ENCODE measurements at regions not wholly inside any gene's neighbourhood (a gene's known extent, or its start where the extent isn't known, plus 50 kb on each side); places are given as distances from the start of the nearest gene placed in this dataset.
A peak's percentile ranks its signal among the peaks of the same experiment; 100 is the strongest.
"Not testable (repeated sequence)": the region's sequence is repeated elsewhere in the genome, so short reads cannot be mapped to it uniquely, and the experiment has no call there.

DNA sequence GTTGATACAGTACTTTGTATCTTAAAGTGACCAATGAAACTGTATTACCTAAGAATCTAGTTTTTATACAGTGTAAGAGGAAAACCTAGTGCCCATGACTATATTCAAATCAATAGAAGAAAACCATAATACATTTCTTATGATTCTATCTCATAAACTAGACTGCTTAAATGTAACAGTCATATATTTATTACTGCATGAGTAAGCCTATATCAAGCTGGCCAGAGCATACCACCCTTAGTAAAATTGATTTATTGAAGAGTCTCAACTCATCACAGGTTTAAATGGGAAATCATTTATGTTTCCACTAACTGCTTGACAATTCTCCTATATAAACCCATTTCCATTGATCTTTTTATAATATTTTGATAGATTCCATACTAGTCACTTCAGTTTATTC, 1059.2 kb upstream of the LRRTM1 start:
- H3K9ac ChIP-seq (ENCODE audit: low read length in 3 of 3), result no peak overlapping the region
- H3K27ac ChIP-seq (ENCODE audit: low read depth in 2 of 2, low read length in 2 of 2), result no peak overlapping the region
- TF ChIP-seq, protein P1, sequence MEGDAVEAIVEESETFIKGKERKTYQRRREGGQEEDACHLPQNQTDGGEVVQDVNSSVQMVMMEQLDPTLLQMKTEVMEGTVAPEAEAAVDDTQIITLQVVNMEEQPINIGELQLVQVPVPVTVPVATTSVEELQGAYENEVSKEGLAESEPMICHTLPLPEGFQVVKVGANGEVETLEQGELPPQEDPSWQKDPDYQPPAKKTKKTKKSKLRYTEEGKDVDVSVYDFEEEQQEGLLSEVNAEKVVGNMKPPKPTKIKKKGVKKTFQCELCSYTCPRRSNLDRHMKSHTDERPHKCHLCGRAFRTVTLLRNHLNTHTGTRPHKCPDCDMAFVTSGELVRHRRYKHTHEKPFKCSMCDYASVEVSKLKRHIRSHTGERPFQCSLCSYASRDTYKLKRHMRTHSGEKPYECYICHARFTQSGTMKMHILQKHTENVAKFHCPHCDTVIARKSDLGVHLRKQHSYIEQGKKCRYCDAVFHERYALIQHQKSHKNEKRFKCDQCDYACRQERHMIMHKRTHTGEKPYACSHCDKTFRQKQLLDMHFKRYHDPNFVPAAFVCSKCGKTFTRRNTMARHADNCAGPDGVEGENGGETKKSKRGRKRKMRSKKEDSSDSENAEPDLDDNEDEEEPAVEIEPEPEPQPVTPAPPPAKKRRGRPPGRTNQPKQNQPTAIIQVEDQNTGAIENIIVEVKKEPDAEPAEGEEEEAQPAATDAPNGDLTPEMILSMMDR (IDR thresholded peaks at IDR 0.05; ENCODE audit: borderline replicate concordance, extremely low read depth, insufficient read depth), result no peak
- DNase-seq (no peak), FAIRE-seq (no peak)
- intact Hi-C loops (cut with DNase I), result no loop called here
- H3K9me3 ChIP-seq (ENCODE audit: control insufficient read depth in 2 of 3, insufficient read depth in 1 of 3, low read length in 3 of 3), result no peaks in the 10 kb centered on the region
- no peaks in the 10 kb centered on the region for H3K27me3 ChIP-seq (ENCODE audit: control insufficient read depth, insufficient read depth, low read length)
- H3K4me1 ChIP-seq (ENCODE audit: control insufficient read depth in 2 of 3, insufficient read depth in 2 of 3, low read depth in 1 of 3, low read length in 3 of 3), result no peaks in the 10 kb centered on the region
- H3K4me3 ChIP-seq (ENCODE audit: low read length in 3 of 3), result no peak overlapping the region
- no peaks in the 10 kb centered on the region for H3K36me3 ChIP-seq (ENCODE audit: control insufficient read depth in 2 of 3, insufficient read depth in 3 of 3, low read length in 3 of 3)

DNA sequence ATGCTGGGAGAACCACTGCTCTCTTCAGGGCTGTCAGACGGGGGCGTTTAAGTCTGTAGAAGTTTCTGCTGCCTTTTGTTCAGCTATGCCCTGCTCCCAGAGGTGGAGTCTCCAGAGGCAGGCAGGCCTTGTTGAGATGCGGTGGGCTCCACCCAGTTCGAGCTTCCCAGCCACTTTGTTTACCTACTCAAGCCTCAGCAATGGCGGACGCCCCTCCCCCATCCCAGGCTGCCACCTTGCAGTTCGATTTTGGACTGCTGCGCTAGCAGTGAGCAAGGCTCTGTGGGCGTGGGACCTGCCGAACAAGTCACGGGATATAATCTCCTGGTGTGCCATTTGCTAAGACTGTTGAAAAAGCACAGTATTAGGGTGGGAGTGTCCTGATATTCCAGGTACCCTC, 1057.9 kb upstream of the LRRTM1 start:
- H3K9me3 ChIP-seq (ENCODE audit: control insufficient read depth in 2 of 3, insufficient read depth in 1 of 3, low read length in 3 of 3); H3K4me1 ChIP-seq (ENCODE audit: control insufficient read depth in 2 of 3, insufficient read depth in 2 of 3, low read depth in 1 of 3, low read length in 3 of 3); intact Hi-C loops (cut with DNase I); H3K4me3 ChIP-seq (ENCODE audit: low read length in 3 of 3); H3K27ac ChIP-seq (ENCODE audit: low read depth in 2 of 2, low read length in 2 of 2); H3K27me3 ChIP-seq (ENCODE audit: control insufficient read depth, insufficient read depth, low read length); FAIRE-seq; H3K9ac ChIP-seq (ENCODE audit: low read length in 3 of 3); H3K36me3 ChIP-seq (ENCODE audit: control insufficient read depth in 2 of 3, insufficient read depth in 3 of 3, low read length in 3 of 3): not testable (repeated sequence)
- DNase-seq, result peak in 1 of 5 donors; percentile 54

DNA sequence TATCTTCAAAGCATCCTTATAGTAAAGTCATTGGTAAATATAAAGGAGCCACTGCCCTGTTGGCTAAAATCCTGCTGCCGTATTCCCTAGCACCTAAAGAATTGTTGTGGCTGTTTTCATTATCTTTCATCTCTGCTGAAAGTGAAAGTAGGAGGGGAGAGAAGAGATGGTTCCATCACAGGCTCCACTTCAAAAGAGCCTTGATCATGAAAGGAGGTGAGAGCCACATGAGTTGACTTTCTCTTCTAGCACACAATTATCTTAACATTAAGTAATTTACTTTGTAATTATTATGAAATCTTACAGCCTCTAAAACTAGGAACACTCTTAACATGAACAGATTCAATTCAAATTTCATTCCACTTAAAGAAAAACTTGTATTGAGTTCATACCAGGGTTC, 1050.9 kb upstream of the LRRTM1 start:
- no peak overlapping the region for H3K27ac ChIP-seq (ENCODE audit: low read depth in 2 of 2, low read length in 2 of 2)
- TF ChIP-seq, protein P1 (IDR thresholded peaks at IDR 0.05; ENCODE audit: borderline replicate concordance, extremely low read depth, insufficient read depth), result no peak
- intact Hi-C loops (cut with DNase I), result no loop called here
- H3K9ac ChIP-seq (ENCODE audit: low read length in 3 of 3), result no peak overlapping the region
- H3K9me3 ChIP-seq (ENCODE audit: control insufficient read depth in 2 of 3, insufficient read depth in 1 of 3, low read length in 3 of 3), result no peaks in the 10 kb centered on the region
- no peaks in the 10 kb centered on the region for H3K4me1 ChIP-seq (ENCODE audit: control insufficient read depth in 2 of 3, insufficient read depth in 2 of 3, low read depth in 1 of 3, low read length in 3 of 3)
- H3K36me3 ChIP-seq (ENCODE audit: control insufficient read depth in 2 of 3, insufficient read depth in 3 of 3, low read length in 3 of 3), result no peaks in the 10 kb centered on the region
- FAIRE-seq (no peak), DNase-seq (no peak)
- no peak overlapping the region for H3K4me3 ChIP-seq (ENCODE audit: low read length in 3 of 3)
- no peaks in the 10 kb centered on the region for H3K27me3 ChIP-seq (ENCODE audit: control insufficient read depth, insufficient read depth, low read length)

DNA sequence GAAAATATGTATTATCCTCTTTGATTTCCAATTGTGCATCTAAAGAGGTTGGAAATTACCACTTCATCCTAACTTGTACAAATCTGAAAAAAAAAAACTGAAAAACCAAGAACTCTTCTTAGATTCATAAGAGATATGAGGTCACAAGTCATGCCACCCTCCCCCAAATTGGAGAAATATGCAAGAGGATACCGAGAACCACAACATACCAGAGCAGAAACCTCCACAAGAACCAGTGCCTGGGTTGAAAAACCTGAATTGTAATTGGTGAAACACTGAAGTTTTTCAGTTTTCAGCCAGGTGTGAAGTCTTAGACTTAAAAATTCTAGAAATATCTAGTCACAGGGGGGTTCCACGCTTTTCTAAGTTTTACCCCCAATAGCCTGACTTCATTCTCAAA, 1029.5 kb upstream of the LRRTM1 start:
- H3K9me3 ChIP-seq (ENCODE audit: control insufficient read depth in 2 of 3, insufficient read depth in 1 of 3, low read length in 3 of 3), result no peaks in the 10 kb centered on the region
- no peaks in the 10 kb centered on the region for H3K4me1 ChIP-seq (ENCODE audit: control insufficient read depth in 2 of 3, insufficient read depth in 2 of 3, low read depth in 1 of 3, low read length in 3 of 3)
- no peak for FAIRE-seq
- TF ChIP-seq, protein P1 (IDR thresholded peaks at IDR 0.05; ENCODE audit: borderline replicate concordance, extremely low read depth, insufficient read depth), result no peak
- no peak overlapping the region for H3K4me3 ChIP-seq (ENCODE audit: low read length in 3 of 3)
- no peaks in the 10 kb centered on the region for H3K36me3 ChIP-seq (ENCODE audit: control insufficient read depth in 2 of 3, insufficient read depth in 3 of 3, low read length in 3 of 3)
- DNase-seq, result no peak
- H3K27ac ChIP-seq (ENCODE audit: low read depth in 2 of 2, low read length in 2 of 2), result no peak overlapping the region
- H3K9ac ChIP-seq (ENCODE audit: low read length in 3 of 3), result no peak overlapping the region
- intact Hi-C loops (cut with DNase I), result no loop called here
- H3K27me3 ChIP-seq (ENCODE audit: control insufficient read depth, insufficient read depth, low read length), result no peaks in the 10 kb centered on the region
